ENCODE measurements at regions not wholly inside any gene's neighbourhood (a gene's known extent, or its start where the extent isn't known, plus 50 kb on each side); places are given as distances from the start of the nearest gene placed in this dataset.

GRCh38 chr7:9582824-9583223, 1149.4 kb downstream of the NXPH1 start:
- no peak for TF ChIP-seq CTCF (IDR thresholded peaks at IDR 0.05; ENCODE audit: borderline replicate concordance, extremely low read depth, low read length, poor library complexity, severe bottlenecking)
- TF ChIP-seq EZH2 (IDR thresholded peaks at IDR 0.05; ENCODE audit: borderline replicate concordance, low read depth, low read length, severe bottlenecking): no peak
- no peaks in the 10 kb centered on the region for H3K9me3 ChIP-seq (ENCODE audit: insufficient read depth, low read length, severe bottlenecking)
- H2AFZ ChIP-seq (ENCODE audit: low read depth, low read length): no peak overlapping the region
- H3K4me3 ChIP-seq (ENCODE audit: low read depth in 1 of 2, low read length in 2 of 2): no peak overlapping the region
- H3K27ac ChIP-seq (ENCODE audit: low read length): no peak overlapping the region
- H3K27me3 ChIP-seq (ENCODE audit: insufficient read depth, low read length, poor library complexity): no peaks in the 10 kb centered on the region
- H3K36me3 ChIP-seq (ENCODE audit: insufficient read depth, low read length): no peaks in the 10 kb centered on the region
- no peak for ATAC-seq (ENCODE audit: insufficient read depth, low read depth)
- H3K9ac ChIP-seq (ENCODE audit: low read depth, low read length): no peak overlapping the region
- H3K79me2 ChIP-seq (ENCODE audit: insufficient read depth, low read length): no peaks in the 10 kb centered on the region
- no peak overlapping the region for H3K4me2 ChIP-seq (ENCODE audit: insufficient read depth, low read length)
- H3K4me1 ChIP-seq (ENCODE audit: insufficient read depth, low read length): no peaks in the 10 kb centered on the region
- no peaks in the 10 kb centered on the region for H4K20me1 ChIP-seq (ENCODE audit: insufficient read depth, low read length)
- no peak for DNase-seq

- ATAC-seq (ENCODE audit: insufficient read depth, low read depth): no peak
- Histone ChIP-seq H3K27ac (ENCODE audit: low read length) (no peak overlapping the region), H3K27me3 (ENCODE audit: insufficient read depth, low read length, poor library complexity) (no peaks in the 10 kb centered on the region), H3K79me2 (ENCODE audit: insufficient read depth, low read length) (no peaks in the 10 kb centered on the region), H3K9me3 (ENCODE audit: insufficient read depth, low read length, severe bottlenecking) (no peaks in the 10 kb centered on the region), H3K4me3 (ENCODE audit: low read depth in 1 of 2, low read length in 2 of 2) (no peak overlapping the region), H3K36me3 (ENCODE audit: insufficient read depth, low read length) (no peaks in the 10 kb centered on the region), H2AFZ (ENCODE audit: low read depth, low read length) (no peak overlapping the region), H4K20me1 (ENCODE audit: insufficient read depth, low read length) (no peaks in the 10 kb centered on the region), H3K9ac (ENCODE audit: low read depth, low read length) (no peak overlapping the region), H3K4me2 (ENCODE audit: insufficient read depth, low read length) (no peak overlapping the region), H3K4me1 (ENCODE audit: insufficient read depth, low read length) (no peaks in the 10 kb centered on the region)
- DNase-seq: no peak
- TF ChIP-seq EZH2 (IDR thresholded peaks at IDR 0.05; ENCODE audit: borderline replicate concordance, low read depth, low read length, severe bottlenecking) (no peak), CTCF (IDR thresholded peaks at IDR 0.05; ENCODE audit: borderline replicate concordance, extremely low read depth, low read length, poor library complexity, severe bottlenecking) (no peak)
Measured at GRCh38 chr7:9598411-9598810, 1165.0 kb downstream of the NXPH1 start.

DNA sequence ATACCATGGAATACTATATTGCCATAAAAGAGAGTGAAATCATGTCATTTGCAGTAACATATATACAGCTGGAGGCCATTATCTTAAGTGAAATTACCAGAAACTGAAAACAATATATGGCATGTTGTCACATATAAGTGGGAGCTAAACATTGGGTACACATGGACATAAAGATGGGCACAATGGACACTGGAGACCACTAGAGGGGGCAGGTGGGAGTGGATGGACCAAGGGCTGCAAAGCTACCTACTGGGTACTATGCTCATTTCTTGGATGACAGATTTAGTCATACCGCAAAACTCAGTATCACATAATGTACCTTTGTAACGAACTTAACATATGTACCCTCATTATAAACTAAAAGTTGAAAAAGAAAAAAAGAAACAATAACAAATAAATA, 1167.6 kb downstream of the NXPH1 start:
- DNase-seq: no peak
- Histone ChIP-seq H3K79me2 (ENCODE audit: insufficient read depth, low read length) (no peaks in the 10 kb centered on the region), H3K9ac (ENCODE audit: low read depth, low read length) (no peak overlapping the region), H4K20me1 (ENCODE audit: insufficient read depth, low read length) (no peaks in the 10 kb centered on the region), H3K27me3 (ENCODE audit: insufficient read depth, low read length, poor library complexity) (no peaks in the 10 kb centered on the region), H2AFZ (ENCODE audit: low read depth, low read length) (no peak overlapping the region), H3K4me1 (ENCODE audit: insufficient read depth, low read length) (no peaks in the 10 kb centered on the region), H3K27ac (ENCODE audit: low read length) (no peak overlapping the region), H3K4me3 (ENCODE audit: low read depth in 1 of 2, low read length in 2 of 2) (no peak overlapping the region), H3K36me3 (ENCODE audit: insufficient read depth, low read length) (no peaks in the 10 kb centered on the region), H3K9me3 (ENCODE audit: insufficient read depth, low read length, severe bottlenecking) (no peaks in the 10 kb centered on the region), H3K4me2 (ENCODE audit: insufficient read depth, low read length) (no peak overlapping the region)
- ATAC-seq (ENCODE audit: insufficient read depth, low read depth): no peak
- no peak for TF ChIP-seq EZH2 (IDR thresholded peaks at IDR 0.05; ENCODE audit: borderline replicate concordance, low read depth, low read length, severe bottlenecking)
- no peak for TF ChIP-seq CTCF (IDR thresholded peaks at IDR 0.05; ENCODE audit: borderline replicate concordance, extremely low read depth, low read length, poor library complexity, severe bottlenecking)

DNA sequence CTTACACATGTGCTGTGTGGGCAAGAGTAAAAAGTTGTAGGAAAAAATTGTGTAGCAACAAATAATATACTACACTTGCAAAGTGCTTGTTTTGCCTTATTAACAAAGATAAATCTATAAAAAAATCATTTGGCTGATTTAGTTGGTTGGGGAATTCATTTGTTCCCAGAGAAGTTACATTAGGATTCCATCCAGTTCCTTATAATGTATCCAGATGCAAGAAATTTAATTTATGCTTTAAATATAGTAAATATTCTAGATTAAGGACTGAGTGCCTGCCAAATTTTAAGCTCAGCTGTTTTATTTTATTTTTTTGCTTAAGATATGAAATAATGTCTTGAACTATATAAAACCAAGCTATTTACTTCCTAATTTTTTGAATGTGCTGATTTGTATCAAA, 1169.9 kb downstream of the NXPH1 start:
- Histone ChIP-seq H3K79me2 (ENCODE audit: insufficient read depth, low read length) (no peaks in the 10 kb centered on the region), H3K4me2 (ENCODE audit: insufficient read depth, low read length) (no peak overlapping the region), H3K9me3 (ENCODE audit: insufficient read depth, low read length, severe bottlenecking) (no peaks in the 10 kb centered on the region), H3K36me3 (ENCODE audit: insufficient read depth, low read length) (no peaks in the 10 kb centered on the region), H4K20me1 (ENCODE audit: insufficient read depth, low read length) (no peaks in the 10 kb centered on the region), H3K27ac (ENCODE audit: low read length) (no peak overlapping the region), H3K27me3 (ENCODE audit: insufficient read depth, low read length, poor library complexity) (no peaks in the 10 kb centered on the region), H3K4me1 (ENCODE audit: insufficient read depth, low read length) (no peaks in the 10 kb centered on the region), H2AFZ (ENCODE audit: low read depth, low read length) (no peak overlapping the region), H3K9ac (ENCODE audit: low read depth, low read length) (no peak overlapping the region), H3K4me3 (ENCODE audit: low read depth in 1 of 2, low read length in 2 of 2) (no peak overlapping the region)
- DNase-seq: no peak
- TF ChIP-seq EZH2 (IDR thresholded peaks at IDR 0.05; ENCODE audit: borderline replicate concordance, low read depth, low read length, severe bottlenecking) (no peak), CTCF (IDR thresholded peaks at IDR 0.05; ENCODE audit: borderline replicate concordance, extremely low read depth, low read length, poor library complexity, severe bottlenecking) (no peak)
- no peak for ATAC-seq (ENCODE audit: insufficient read depth, low read depth)
